Central memory CD8-positive, alpha-beta T cell (primary cell): ENCODE measurements at regions not wholly inside any gene's neighbourhood (a gene's known extent, or its start where the extent isn't known, plus 50 kb on each side); places are given as distances from the start of the nearest gene placed in this dataset.

Source experiments
- ATAC-seq: fragments of 150-1000 bp; cut with Tn5 transposase; replicated peaks from 2 replicates; pipeline ENCODE4 v1.10.0; 2022; ENCODE audit warnings: mild to moderate bottlenecking, moderate FRiP score, moderate number of reproducible peaks; ENCODE audit not compliant: poor library complexity, severe bottlenecking; ENCODE audit errors: extremely low read depth
- DNase-seq, 2 donors: peaks; one replicate each; pipeline ENCODE4 v3.0.0; 2021; ENCODE audit warnings: low spot score in 2 of 2
- H3K27ac Mint-ChIP-seq: one replicate; pipeline ENCODE4 v1.8.0; 2022; ENCODE audit warnings: low read depth, mild to moderate bottlenecking, moderate library complexity, mixed read lengths
- H3K27me3 Mint-ChIP-seq: one replicate; pipeline ENCODE4 v1.8.0; 2022; ENCODE audit warnings: mixed read lengths
- H3K36me3 Mint-ChIP-seq: one replicate; pipeline ENCODE4 v1.8.0; 2022; ENCODE audit warnings: mild to moderate bottlenecking, moderate library complexity, mixed read lengths; ENCODE audit not compliant: insufficient read depth
- H3K4me1 Mint-ChIP-seq: one replicate; pipeline ENCODE4 v1.8.0; 2022; ENCODE audit warnings: mixed read lengths
- H3K4me3 Mint-ChIP-seq: one replicate; pipeline ENCODE4 v1.8.0; 2022; ENCODE audit warnings: mild to moderate bottlenecking, moderate library complexity, mixed read lengths
- H3K9me3 Mint-ChIP-seq: one replicate; pipeline ENCODE4 v1.8.0; 2022; ENCODE audit warnings: mixed read lengths

DNA sequence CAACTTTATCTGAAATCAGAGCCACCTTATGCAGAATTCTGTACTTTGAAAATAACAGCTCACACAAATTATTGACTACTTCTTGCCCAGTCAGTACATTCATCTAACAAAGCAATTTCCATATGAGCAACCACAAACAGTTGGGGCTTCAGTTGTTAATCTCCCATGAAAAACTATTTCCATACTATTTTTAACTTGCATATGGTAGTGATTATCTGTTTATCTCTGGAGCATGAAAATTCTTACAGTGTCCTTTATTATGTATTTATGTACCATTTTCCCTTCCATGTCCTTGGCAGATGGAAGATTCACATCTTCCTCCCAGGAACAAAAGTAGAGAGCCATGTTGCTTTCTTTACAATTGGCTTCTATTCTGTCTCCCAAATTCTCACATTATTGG lies 285.7 kb downstream of the CRPPA start:
- H3K36me3 Mint-ChIP-seq, result no peaks in the 10 kb centered on the region
- H3K27me3 Mint-ChIP-seq, result no peaks in the 10 kb centered on the region
- no peak for ATAC-seq
- no peak overlapping the region for H3K4me3 Mint-ChIP-seq
- no peaks in the 10 kb centered on the region for H3K4me1 Mint-ChIP-seq
- no peak for DNase-seq
- H3K9me3 Mint-ChIP-seq, result no peaks in the 10 kb centered on the region
- H3K27ac Mint-ChIP-seq, result no peak overlapping the region

- H3K27me3 Mint-ChIP-seq, result no peaks in the 10 kb centered on the region
- ATAC-seq (no peak), DNase-seq (no peak)
- H3K4me1 Mint-ChIP-seq, result no peaks in the 10 kb centered on the region
- H3K4me3 Mint-ChIP-seq, result no peak overlapping the region
- H3K27ac Mint-ChIP-seq, result no peak overlapping the region
- peaks cover 5% of the 10 kb centered on the region for H3K9me3 Mint-ChIP-seq
- H3K36me3 Mint-ChIP-seq, result no peaks in the 10 kb centered on the region
These were observed 290.9 kb downstream of the CRPPA start for GRCh38 chr7:16130111-16131110.

- Mint-ChIP-seq H3K4me3 (no peak overlapping the region), H3K9me3 (peaks cover 5% of the 10 kb centered on the region), H3K27me3 (no peaks in the 10 kb centered on the region), H3K27ac (no peak overlapping the region), H3K36me3 (no peaks in the 10 kb centered on the region), H3K4me1 (no peaks in the 10 kb centered on the region)
- DNase-seq (no peak), ATAC-seq (no peak)
These were observed 291.8 kb downstream of the CRPPA start for GRCh38 chr7:16129431-16130110.

DNA sequence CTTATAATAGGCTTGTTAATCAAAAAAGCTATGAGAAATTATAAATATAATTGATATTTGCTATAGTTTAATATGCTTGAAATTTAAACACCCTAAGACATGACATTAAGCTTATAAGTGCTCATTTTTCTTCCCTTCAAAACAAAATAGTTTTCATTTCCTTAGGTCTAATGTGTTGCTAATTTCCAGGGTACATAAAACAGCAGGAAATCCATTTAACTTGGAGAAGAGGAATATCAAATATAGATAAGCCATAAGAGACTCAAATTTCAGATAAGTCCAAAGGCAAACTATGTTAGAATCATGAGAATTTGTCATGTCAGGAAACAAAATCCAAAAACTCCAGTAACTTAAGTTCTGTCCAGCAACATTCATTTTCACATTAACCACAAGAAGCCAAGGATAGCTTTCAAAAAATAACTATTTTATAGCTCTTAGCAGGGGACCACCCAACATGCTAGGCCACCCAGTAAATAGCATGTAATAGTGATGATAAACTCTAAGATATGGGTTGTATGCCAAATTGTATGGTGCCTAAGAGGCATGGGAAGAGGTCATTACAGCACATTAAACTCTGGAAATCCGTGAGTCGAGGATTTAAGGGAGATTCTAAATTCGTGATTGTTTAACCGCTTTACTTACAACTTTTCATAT lies 298.1 kb downstream of the CRPPA start:
- Mint-ChIP-seq H3K27ac (no peak overlapping the region), H3K36me3 (no peaks in the 10 kb centered on the region), H3K4me3 (no peak overlapping the region), H3K4me1 (no peaks in the 10 kb centered on the region), H3K9me3 (peaks cover 5% of the 10 kb centered on the region), H3K27me3 (no peaks in the 10 kb centered on the region)
- DNase-seq, result no peak
- ATAC-seq, result no peak

DNA sequence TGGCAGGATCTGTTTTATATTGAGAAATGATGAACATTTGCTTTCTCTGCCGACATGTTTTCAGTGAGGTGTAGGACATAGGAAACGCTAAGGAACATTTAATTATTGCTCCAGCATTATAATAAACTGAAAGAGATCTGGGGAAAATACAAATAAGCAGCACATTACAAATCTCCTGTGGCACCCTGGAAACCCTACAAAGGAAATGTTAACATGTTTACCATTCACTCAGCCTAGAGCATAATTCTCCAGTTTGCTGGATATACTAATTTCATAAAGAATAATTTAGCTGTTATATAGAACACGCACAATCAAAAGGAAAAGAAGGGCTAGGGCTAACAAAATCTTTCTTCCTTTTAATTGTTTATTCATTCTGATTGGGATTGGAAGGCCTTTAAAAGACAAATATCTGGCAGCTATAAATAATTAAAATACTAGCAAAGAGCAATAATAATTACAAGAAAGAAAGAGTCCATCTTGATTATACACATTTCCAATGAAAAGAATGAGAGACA lies 299.4 kb downstream of the CRPPA start:
- ATAC-seq (no peak), DNase-seq (no peak)
- peaks cover 5% of the 10 kb centered on the region for H3K9me3 Mint-ChIP-seq
- H3K27ac Mint-ChIP-seq, result no peak overlapping the region
- H3K36me3 Mint-ChIP-seq, result no peaks in the 10 kb centered on the region
- no peaks in the 10 kb centered on the region for H3K27me3 Mint-ChIP-seq
- H3K4me3 Mint-ChIP-seq, result no peak overlapping the region
- H3K4me1 Mint-ChIP-seq, result peaks cover 2% of the 10 kb centered on the region

DNA sequence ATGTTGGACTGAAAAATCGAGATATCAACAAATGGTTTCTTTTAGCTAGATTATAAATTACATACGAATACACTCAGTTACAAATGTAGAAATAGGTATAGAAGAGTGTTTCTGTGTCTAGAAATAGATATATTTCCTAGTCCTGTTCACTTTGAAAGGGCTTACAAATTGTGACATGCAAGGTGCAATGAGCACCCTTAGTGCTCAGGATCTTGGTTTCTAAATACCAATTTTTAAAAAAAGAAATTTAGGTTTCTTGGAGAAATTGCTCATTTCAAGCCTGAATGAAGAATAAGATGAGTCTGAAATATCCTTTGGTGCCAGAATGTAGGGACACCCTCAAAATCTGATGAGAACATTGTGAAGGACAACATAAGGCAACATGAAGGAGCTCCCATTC lies 306.0 kb downstream of the CRPPA start:
- Mint-ChIP-seq H3K4me1 (peaks cover 18% of the 10 kb centered on the region), H3K27me3 (no peaks in the 10 kb centered on the region), H3K9me3 (no peaks in the 10 kb centered on the region), H3K4me3 (no peak overlapping the region), H3K27ac (no peak overlapping the region), H3K36me3 (no peaks in the 10 kb centered on the region)
- no peak for DNase-seq
- ATAC-seq, result no peak

DNA sequence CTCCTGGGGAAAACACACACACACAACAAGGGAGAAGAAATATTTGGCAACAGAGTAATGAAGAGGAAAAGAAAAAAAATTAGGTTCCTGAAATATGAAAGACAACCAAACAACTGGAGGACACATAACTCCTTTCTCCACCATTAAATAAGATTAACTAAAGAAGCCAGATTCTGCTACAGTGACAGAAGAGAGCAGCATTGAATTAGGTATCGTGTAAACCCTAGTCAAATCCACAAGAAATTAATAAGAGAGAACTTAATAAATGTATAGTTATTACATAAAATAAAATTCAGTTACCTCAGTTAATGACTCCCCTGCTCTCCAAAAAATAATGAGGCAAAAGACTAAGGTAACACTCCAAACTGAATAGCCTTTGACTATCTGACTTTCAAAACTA lies 306.7 kb downstream of the CRPPA start:
- Mint-ChIP-seq H3K4me3 (no peak overlapping the region), H3K9me3 (no peaks in the 10 kb centered on the region), H3K27ac (no peak overlapping the region), H3K36me3 (no peaks in the 10 kb centered on the region), H3K27me3 (no peaks in the 10 kb centered on the region), H3K4me1 (peaks cover 21% of the 10 kb centered on the region)
- DNase-seq (no peak), ATAC-seq (no peak)

DNA sequence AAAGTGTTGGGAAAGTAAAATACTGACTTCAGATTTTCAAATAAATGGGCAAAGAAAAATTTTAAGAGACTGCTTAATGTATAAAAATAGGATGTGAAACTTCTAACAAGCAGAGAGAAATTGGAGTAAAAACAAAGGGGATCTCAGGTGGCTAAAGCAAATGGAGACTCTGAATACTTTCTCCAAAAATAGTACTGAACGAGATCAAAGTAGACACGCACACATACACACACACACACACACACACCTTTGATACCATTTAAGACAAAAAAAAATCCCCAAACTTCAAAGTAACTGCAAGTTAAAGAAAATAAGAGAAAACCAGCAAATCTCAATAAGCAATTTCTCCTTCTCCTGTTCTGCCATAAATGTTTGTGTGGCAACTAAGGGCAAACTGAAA lies 307.3 kb downstream of the CRPPA start:
- no peak overlapping the region for H3K27ac Mint-ChIP-seq
- H3K4me1 Mint-ChIP-seq, result peaks cover 21% of the 10 kb centered on the region
- no peaks in the 10 kb centered on the region for H3K27me3 Mint-ChIP-seq
- no peaks in the 10 kb centered on the region for H3K36me3 Mint-ChIP-seq
- H3K4me3 Mint-ChIP-seq, result no peak overlapping the region
- ATAC-seq (no peak), DNase-seq (no peak)
- H3K9me3 Mint-ChIP-seq, result no peaks in the 10 kb centered on the region

GRCh38 chr7:16113058-16113457 lies 308.3 kb downstream of the CRPPA start:
- no peak for DNase-seq
- Mint-ChIP-seq H3K4me1 (peaks cover 21% of the 10 kb centered on the region), H3K27me3 (no peaks in the 10 kb centered on the region), H3K9me3 (no peaks in the 10 kb centered on the region), H3K4me3 (no peak overlapping the region), H3K27ac (no peak overlapping the region), H3K36me3 (no peaks in the 10 kb centered on the region)
- ATAC-seq, result no peak

DNA sequence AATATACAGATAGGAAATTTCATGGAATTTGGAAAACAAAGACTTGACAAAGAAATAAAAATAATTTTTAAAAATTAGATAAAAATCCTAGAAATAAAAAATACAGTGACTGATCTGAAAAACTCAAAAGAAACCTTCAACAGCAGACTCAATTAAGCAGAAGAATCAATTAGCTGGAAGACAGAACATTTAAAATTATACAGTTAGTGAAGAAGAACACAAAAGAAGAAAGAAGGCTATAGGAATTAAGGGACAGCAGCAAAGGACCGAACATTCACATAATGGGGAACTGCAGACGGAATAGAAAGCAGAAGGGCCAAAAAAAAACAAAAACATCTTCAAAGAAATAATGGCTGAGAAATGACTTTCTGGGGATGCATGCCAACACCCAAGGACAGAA lies 314.5 kb downstream of the CRPPA start:
- peaks cover 10% of the 10 kb centered on the region for H3K4me1 Mint-ChIP-seq
- H3K4me3 Mint-ChIP-seq, result no peak overlapping the region
- H3K36me3 Mint-ChIP-seq, result no peaks in the 10 kb centered on the region
- no peak for ATAC-seq
- peaks cover 4% of the 10 kb centered on the region for H3K27me3 Mint-ChIP-seq
- H3K27ac Mint-ChIP-seq, result no peak overlapping the region
- no peak for DNase-seq
- H3K9me3 Mint-ChIP-seq, result peaks cover 6% of the 10 kb centered on the region

- peaks cover 10% of the 10 kb centered on the region for H3K27me3 Mint-ChIP-seq
- peaks cover 6% of the 10 kb centered on the region for H3K9me3 Mint-ChIP-seq
- H3K27ac Mint-ChIP-seq, result no peak overlapping the region
- ATAC-seq, result no peak
- no peak for DNase-seq
- no peaks in the 10 kb centered on the region for H3K36me3 Mint-ChIP-seq
- no peak overlapping the region for H3K4me3 Mint-ChIP-seq
- H3K4me1 Mint-ChIP-seq, result peaks cover 10% of the 10 kb centered on the region
These were observed 315.0 kb downstream of the CRPPA start for GRCh38 chr7:16106300-16106699.

DNA sequence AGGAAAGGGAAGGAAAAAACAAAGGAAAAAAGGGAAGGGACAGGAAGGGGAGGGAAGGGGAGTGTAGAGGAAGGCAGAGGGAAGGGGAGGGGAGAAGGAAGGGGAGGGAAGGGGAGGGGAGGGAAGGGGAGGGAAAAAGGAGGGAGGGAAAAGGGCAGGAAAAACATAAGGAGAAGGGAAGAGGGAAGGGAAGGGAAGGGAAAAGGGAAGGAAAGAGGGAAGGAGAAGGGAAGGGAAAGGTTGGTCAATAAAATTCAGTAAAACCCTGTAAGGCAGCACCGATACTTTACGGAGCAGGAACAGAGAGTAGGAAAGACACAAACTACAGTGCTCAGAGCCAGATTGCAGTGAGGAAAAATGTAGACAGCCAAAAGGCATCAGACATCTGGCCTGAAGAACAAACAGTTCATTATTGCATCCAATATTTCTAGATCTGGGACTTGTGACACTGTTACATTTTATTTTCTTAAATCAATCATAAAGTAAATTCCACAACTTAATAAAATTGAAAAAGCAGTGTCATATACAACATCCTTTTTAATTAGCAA lies 322.0 kb downstream of the CRPPA start:
- Mint-ChIP-seq H3K27ac (no peak overlapping the region), H3K4me3 (no peak overlapping the region), H3K36me3 (no peaks in the 10 kb centered on the region), H3K9me3 (no peaks in the 10 kb centered on the region), H3K27me3 (peaks cover 27% of the 10 kb centered on the region), H3K4me1 (no peaks in the 10 kb centered on the region)
- DNase-seq (no peak), ATAC-seq (no peak)
